HG02973 (cell line): ENCODE measurements at regions not wholly inside any gene's neighbourhood (a gene's known extent, or its start where the extent isn't known, plus 50 kb on each side); places are given as distances from the start of the nearest gene placed in this dataset.

Source experiments
- ATAC-seq: cut with Tn5 transposase; IDR thresholded peaks from one replicate; pipeline ENCODE4 v1.9.1; 2021; ENCODE audit warnings: moderate library complexity; ENCODE audit not compliant: unreplicated experiment

GRCh38 chr2:65662654-65663432, 230.4 kb upstream of the SPRED2 start:
- ATAC-seq = no peak

GRCh38 chr2:65661980-65662653, 229.7 kb upstream of the SPRED2 start:
- ATAC-seq = no peak

DNA sequence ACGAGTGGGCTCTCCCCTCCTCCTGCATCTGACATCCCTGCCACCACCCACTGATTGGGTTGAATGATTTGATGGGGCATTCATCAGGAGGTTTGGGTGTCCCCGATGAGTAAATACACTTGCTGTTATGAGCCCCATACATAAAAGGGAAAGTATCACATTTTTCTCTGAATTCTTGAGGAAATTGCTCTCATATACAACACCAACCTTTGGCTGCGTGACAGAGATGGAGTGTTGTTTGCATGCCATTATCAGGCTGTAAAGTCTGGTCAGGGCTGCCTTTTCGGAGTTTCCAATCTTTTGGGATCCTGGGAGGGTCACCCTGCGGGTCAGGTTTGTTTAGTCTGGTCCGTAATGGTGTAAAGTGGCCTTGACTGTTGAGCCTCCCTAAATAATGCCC, 227.9 kb upstream of the SPRED2 start:
- no peak for ATAC-seq

DNA sequence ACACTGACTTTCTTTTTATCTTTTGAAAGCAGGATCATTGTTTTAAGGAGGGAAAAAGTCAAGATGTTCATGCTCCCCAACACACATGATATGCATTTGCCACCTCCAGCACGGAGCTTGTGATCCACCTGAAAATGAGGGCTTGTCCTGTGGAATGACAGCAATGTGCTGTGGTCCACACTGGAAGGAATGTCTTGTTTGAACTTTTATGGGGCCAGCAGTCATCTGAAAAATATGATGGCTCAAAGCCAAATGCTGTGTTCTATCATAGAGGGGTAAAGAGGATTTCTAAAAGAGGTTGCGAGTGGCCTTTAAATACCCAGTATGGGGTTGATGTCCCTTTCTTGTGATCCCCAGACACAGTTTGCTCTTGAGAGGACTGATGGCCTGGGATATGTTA, 226.5 kb upstream of the SPRED2 start:
- ATAC-seq = no peak

DNA sequence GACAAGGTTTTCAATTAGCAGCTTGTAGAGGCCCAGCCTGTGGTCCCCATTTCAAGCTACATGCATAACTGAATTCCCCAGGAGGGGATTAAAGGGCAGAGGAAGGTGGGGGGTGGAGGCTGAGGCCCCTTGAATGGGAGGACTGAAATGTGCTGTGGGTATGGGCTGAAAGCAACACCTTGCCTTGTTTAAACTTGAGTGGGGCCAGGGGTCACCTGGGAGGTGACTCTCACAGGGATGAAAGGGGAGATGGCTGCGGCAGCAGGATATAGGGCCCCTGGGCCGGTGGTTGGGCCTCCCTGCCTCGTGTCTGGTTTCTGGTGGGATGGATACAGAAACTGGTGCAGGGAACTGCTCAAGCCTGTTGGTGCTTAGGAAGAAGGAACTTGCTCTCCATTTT, 225.9 kb upstream of the SPRED2 start:
- ATAC-seq = no peak

DNA sequence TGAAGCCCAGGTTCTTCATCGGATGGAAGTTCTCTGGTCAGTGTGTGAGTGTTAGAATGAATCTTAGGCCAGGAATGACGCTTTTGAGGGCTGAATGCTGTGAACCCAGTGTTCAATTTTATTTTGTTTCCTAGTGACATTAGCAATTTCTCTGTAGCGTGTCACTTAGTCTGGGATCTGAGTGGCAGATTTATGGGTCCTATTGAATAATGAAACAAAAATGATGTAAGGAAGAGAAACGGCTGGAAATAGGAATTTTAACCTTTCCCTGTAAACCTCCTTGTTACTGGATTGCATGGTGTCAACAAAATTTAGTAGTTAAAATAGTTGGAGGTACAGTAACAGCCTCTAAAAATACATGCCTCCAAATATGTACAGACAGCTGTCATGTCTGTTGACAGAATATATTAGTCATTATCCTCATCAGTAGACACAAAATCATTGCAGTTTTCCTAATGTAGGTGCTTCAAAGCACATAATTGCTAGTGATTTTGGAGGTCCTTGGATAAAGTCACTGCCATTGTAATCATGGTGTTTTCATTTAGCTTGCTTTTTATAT, 223.8 kb upstream of the SPRED2 start:
- no peak for ATAC-seq

- no peak for ATAC-seq
These were observed 222.6 kb upstream of the SPRED2 start for GRCh38 chr2:65655000-65655399.

- no peak for ATAC-seq
These were observed 222.1 kb upstream of the SPRED2 start for GRCh38 chr2:65654496-65654895.

DNA sequence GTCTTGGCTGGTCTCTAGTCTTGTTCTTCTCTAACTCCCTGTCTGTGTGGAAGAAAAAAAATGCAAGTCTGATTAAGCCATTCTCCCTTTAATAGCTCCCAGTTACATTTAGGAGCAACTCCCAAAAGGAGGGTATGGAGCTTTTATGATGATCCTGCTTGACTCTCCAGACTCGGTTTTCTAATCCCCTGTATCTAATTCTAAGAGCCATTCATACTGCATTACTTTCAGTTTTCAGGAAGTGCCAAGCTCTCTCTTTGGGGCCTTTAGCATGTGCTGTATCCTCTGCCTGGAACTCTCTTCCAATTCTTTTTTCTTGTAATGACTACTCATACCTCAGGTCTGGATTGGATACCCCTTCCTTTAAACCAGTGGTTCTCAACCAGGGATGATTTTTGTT, 219.7 kb upstream of the SPRED2 start:
- no peak for ATAC-seq

GRCh38 chr2:65649811-65650589, 217.6 kb upstream of the SPRED2 start:
- ATAC-seq = no peak

- ATAC-seq = no peak
These were observed 214.9 kb upstream of the SPRED2 start for GRCh38 chr2:65647249-65647842.

DNA sequence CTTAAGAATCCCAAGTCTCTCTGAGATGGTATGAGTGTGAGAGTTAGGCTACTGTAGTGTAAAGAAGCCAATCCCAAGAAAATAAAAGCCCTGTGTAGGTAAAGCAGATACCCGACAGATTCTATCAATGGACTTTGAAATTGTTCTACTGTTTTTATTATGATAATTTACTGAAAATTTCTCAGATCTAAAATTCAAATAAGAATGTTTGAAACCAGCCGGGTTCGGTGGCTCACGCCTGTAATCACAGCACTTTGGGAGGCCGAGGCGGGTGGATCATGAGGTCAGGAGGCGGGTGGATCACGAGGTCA, 208.3 kb upstream of the SPRED2 start:
- no peak for ATAC-seq

- no peak for ATAC-seq
These were observed 206.9 kb upstream of the SPRED2 start for GRCh38 chr2:65639156-65639864.

GRCh38 chr2:65638443-65638842, 206.0 kb upstream of the SPRED2 start:
- ATAC-seq = no peak

DNA sequence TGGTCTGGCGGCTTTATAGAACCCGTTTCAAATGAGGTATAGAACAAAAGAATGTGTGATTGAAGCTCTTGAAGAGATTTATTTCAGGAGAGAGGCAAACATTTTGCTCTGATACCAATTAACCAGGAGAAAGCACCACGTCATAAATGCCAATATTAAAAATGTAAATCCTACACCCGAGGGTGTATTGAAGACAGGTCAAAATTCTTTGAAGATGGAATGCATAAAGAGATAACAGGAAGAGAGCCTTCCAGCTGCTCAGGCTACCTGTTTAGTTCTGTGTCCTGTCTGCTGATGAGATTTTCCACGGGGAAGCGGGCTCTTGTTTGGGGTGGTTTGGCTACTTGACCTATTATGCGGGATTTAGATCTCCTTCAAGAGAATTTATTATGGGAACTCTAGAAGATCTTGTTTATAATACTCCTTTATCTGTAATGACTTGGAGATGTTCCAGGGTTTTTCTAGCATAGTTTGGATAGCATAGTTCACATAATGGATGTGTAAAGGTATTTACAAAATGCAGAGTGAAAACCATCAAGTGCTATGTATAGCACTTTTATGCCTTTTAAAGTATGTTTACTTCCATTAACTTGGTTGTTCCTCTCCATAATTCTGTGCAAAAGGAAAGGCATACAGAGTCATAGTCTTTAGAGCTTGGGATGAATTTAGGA, 204.5 kb upstream of the SPRED2 start:
- ATAC-seq = no peak

GRCh38 chr2:65636024-65636423, 203.6 kb upstream of the SPRED2 start:
- no peak for ATAC-seq

GRCh38 chr2:65634304-65634703, 201.9 kb upstream of the SPRED2 start:
- no peak for ATAC-seq

DNA sequence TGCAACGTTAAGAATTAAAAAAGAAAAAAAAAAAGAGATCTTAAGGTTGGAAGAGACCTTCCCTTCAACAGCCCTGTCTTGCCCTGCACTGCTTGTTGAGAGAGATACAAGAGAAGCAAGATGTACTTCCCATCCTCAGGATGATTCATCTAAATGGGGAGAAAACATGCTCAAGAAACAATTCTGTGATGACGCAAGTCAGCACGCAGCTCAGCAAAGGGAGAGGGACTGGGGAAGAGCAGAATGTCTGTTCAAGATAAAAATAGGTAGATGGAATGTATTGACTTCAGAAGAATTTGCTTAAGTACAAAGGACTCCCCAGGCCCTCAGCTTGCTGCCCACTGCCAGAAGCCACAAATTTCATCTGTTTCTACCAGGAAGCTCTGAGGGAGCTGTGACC, 198.2 kb upstream of the SPRED2 start:
- ATAC-seq = no peak

DNA sequence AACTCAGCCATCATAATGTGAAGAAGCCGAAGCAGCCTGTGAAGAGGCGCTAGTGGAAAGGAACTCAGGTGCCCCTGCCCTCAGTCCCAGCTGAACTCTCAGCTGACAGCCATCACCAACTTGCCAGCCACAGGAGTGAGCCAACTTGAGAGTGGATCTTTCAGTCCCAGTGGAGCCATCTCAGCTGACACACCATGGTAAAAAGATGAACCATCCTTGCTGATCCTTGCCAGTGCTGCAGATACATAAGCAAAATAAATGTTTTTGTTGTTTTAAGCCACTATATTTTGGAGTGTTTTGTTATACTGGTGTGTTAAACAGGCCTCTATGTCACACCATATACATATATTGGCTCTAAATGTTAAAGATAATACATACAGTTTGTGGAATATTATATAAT, 195.8 kb upstream of the SPRED2 start:
- ATAC-seq = no peak

DNA sequence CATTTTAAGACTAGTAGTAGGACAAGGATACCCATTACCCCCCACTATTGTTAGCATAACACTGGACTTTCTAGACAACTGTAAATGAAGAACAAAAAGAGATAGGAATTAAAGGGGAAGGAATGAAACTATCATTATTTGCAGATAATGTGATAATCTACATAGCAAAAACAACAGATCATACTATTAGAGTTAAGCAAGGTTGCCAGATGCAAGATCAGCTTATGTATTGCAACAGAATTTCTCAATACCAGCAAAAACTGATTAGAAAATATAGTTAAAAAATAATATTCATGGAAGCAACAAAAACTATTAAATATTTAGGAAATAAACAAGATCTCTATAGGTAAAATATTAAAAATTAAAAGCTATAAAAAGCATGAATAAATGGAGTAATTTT, 194.4 kb upstream of the SPRED2 start:
- ATAC-seq = no peak
